DOHH2 (cell line): ENCODE measurements at regions not wholly inside any gene's neighbourhood (a gene's known extent, or its start where the extent isn't known, plus 50 kb on each side); places are given as distances from the start of the nearest gene placed in this dataset.

ENCODE experiments used
- H3F3A ChIP-seq: fragments of 200-600 bp; sonication (generic), shearing (Covaris generic); 2 replicates; pipeline ENCODE4 v1.6.0; 2016; ENCODE audit warnings: antibody characterized with exemption, mild to moderate bottlenecking; ENCODE audit not compliant: control insufficient read depth, insufficient read depth
- H3K27ac ChIP-seq: fragments of 200-600 bp; sonication (generic); 2 replicates; pipeline ENCODE4 v1.5.1; 2014; ENCODE audit warnings: low read depth, mild to moderate bottlenecking, low read length, moderate library complexity
- H3K27me3 ChIP-seq: fragments of 200-600 bp; sonication (generic); 2 replicates; pipeline ENCODE4 v1.6.1; 2014; ENCODE audit warnings: mild to moderate bottlenecking, low read length, mixed read lengths; ENCODE audit not compliant: control insufficient read depth
- H3K36me3 ChIP-seq: fragments of 200-600 bp; sonication (generic); 2 replicates; pipeline ENCODE4 v1.6.1; 2014; ENCODE audit warnings: mild to moderate bottlenecking, low read length, moderate library complexity, mixed read lengths; ENCODE audit not compliant: control insufficient read depth
- H3K4me1 ChIP-seq: fragments of 200-600 bp; sonication (generic); 2 replicates; pipeline ENCODE4 v1.6.1; 2014; ENCODE audit warnings: mild to moderate bottlenecking, low read length, mixed read lengths; ENCODE audit not compliant: control insufficient read depth
- H3K4me2 ChIP-seq: fragments of 200-600 bp; sonication (generic); 2 replicates; pipeline ENCODE4 v1.6.0; 2014; ENCODE audit warnings: mild to moderate bottlenecking, low read length, moderate library complexity
- H3K4me3 ChIP-seq: fragments of 200-600 bp; sonication (generic); 2 replicates; pipeline ENCODE4 v1.5.1; 2014; ENCODE audit warnings: mild to moderate bottlenecking, low read length, mixed read lengths
- H3K79me2 ChIP-seq: fragments of 200-600 bp; sonication (generic); 2 replicates; pipeline ENCODE4 v1.6.1; 2014; ENCODE audit warnings: mild to moderate bottlenecking, low read length, mixed read lengths; ENCODE audit not compliant: control insufficient read depth
- H3K9me2 ChIP-seq: fragments of 200-600 bp; sonication (generic); replicated peaks from 2 replicates; pipeline ENCODE4 v1.6.1; 2014; ENCODE audit warnings: mild to moderate bottlenecking, low read length, mixed read lengths; ENCODE audit not compliant: control insufficient read depth
- H3K9me3 ChIP-seq: fragments of 200-600 bp; sonication (generic); 2 replicates; pipeline ENCODE4 v1.6.1; 2014; ENCODE audit warnings: antibody characterized with exemption, low read length, mixed read lengths; ENCODE audit not compliant: control insufficient read depth, insufficient read depth
- H4K20me1 ChIP-seq: fragments of 200-600 bp; sonication (generic); 2 replicates; pipeline ENCODE4 v1.6.0; 2014; ENCODE audit warnings: low read depth, mild to moderate bottlenecking, antibody characterized with exemption, low read length, moderate library complexity; ENCODE audit not compliant: control insufficient read depth, insufficient read depth
- EZH2phosphoT487 ChIP-seq: fragments of 200-600 bp; sonication (generic); IDR thresholded peaks from 2 replicates; pipeline ENCODE4 v1.6.1; 2017; ENCODE audit warnings: borderline replicate concordance, mild to moderate bottlenecking, antibody characterized with exemption, low read length, moderate library complexity, mixed read lengths
- TF ChIP-seq, protein P1 (sequence below): fragments of 200-600 bp; sonication (generic); IDR thresholded peaks from one replicate; pipeline ENCODE4 v1.5.1; 2014; ENCODE audit warnings: antibody characterized with exemption, mild to moderate bottlenecking, low read depth, low read length; ENCODE audit not compliant: poor library complexity, severe bottlenecking

DNA sequence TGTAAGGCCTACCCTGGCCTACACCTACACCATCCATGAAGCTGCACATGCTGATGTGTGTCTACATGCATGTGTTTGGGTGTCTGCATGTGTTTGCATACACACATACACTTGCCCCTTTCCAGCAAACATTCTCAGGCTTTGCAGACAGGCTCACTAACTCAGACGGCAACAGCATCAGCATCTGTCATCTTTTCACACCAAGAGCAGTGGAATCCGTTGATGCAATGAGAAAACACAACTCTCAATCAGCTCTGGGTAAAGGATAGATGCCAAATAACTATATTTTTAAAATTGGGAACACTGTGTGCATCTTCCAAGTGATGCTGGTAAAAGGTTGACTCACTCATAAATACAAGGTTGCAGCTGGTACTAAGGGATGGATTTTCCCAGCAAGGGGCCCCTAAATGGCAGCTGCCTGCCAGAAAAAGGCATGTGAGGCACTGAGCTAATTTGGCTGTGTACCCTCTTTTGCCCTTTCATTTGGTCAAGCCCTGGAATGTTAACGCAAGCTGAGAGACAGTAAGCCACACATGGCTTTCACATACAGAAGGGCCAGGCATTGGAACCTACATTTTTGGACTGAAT lies 296.3 kb upstream of the NPSR1 start:
- Histone ChIP-seq H3K79me2 (no peaks in the 10 kb centered on the region), H3K36me3 (no peaks in the 10 kb centered on the region), H3K4me3 (no peak overlapping the region), H3K9me3 (no peaks in the 10 kb centered on the region), H3F3A (no peaks in the 10 kb centered on the region), H3K27me3 (no peaks in the 10 kb centered on the region), H3K4me2 (no peak overlapping the region), H3K9me2 (no peaks in the 10 kb centered on the region), H3K27ac (no peak overlapping the region), H3K4me1 (no peaks in the 10 kb centered on the region), H4K20me1 (no peaks in the 10 kb centered on the region)
- TF ChIP-seq EZH2phosphoT487 = no peak
- TF ChIP-seq, protein P1, sequence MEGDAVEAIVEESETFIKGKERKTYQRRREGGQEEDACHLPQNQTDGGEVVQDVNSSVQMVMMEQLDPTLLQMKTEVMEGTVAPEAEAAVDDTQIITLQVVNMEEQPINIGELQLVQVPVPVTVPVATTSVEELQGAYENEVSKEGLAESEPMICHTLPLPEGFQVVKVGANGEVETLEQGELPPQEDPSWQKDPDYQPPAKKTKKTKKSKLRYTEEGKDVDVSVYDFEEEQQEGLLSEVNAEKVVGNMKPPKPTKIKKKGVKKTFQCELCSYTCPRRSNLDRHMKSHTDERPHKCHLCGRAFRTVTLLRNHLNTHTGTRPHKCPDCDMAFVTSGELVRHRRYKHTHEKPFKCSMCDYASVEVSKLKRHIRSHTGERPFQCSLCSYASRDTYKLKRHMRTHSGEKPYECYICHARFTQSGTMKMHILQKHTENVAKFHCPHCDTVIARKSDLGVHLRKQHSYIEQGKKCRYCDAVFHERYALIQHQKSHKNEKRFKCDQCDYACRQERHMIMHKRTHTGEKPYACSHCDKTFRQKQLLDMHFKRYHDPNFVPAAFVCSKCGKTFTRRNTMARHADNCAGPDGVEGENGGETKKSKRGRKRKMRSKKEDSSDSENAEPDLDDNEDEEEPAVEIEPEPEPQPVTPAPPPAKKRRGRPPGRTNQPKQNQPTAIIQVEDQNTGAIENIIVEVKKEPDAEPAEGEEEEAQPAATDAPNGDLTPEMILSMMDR = no peak

DNA sequence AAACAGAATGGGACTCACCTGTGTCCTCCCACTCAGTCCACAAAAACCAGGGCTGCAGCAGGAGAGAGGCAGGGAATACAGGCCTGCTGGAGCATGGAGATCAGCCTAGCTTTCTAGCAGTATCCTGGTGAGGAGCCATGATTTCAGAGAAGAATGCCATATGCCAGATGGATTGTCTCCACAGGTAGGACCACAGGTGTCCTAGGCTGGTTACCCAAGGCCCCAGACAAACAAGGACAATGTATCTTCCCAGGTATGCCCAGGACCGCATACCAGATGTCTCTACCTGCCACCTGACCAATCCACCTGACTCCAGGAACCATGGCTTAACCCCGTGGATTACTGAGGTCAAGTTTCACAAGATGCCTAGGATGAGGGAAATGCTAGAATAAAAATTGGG lies 295.4 kb upstream of the NPSR1 start:
- Histone ChIP-seq H3K79me2 (no peaks in the 10 kb centered on the region), H3K9me2 (no peaks in the 10 kb centered on the region), H3K36me3 (no peaks in the 10 kb centered on the region), H4K20me1 (no peaks in the 10 kb centered on the region), H3K4me3 (no peak overlapping the region), H3K27ac (no peak overlapping the region), H3K27me3 (no peaks in the 10 kb centered on the region), H3K4me1 (no peaks in the 10 kb centered on the region), H3F3A (no peaks in the 10 kb centered on the region), H3K9me3 (no peaks in the 10 kb centered on the region), H3K4me2 (no peak overlapping the region)
- no peak for TF ChIP-seq EZH2phosphoT487
- TF ChIP-seq, protein P1 = no peak

DNA sequence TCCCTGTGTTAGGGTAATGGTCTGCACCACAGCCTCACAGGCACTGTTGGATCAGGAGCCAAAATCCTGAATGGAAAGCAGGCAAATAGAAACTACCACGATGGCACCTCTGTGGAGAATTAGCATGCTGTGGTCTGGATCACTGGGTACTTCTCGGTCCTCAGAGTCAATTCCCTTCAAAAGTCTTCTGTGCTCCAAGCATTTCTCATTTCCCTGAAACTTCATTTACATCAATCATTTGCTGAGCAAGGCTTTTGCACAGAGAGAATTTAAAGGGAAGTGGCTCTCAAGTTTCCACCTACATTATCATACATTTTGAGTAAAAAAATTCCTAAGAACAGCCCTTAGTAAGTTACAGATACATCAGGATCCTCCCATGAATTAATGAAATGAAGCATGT lies 293.9 kb upstream of the NPSR1 start:
- Histone ChIP-seq H3K27ac (no peak overlapping the region), H4K20me1 (no peaks in the 10 kb centered on the region), H3K27me3 (no peaks in the 10 kb centered on the region), H3K4me1 (no peaks in the 10 kb centered on the region), H3K4me2 (no peak overlapping the region), H3K79me2 (no peaks in the 10 kb centered on the region), H3K9me3 (no peaks in the 10 kb centered on the region), H3K36me3 (no peaks in the 10 kb centered on the region), H3F3A (no peaks in the 10 kb centered on the region), H3K4me3 (no peak overlapping the region), H3K9me2 (no peaks in the 10 kb centered on the region)
- TF ChIP-seq, protein P1 = no peak
- no peak for TF ChIP-seq EZH2phosphoT487
